Fibroblast of skin of left quadriceps (primary cell): ENCODE measurements at regions not wholly inside any gene's neighbourhood (a gene's known extent, or its start where the extent isn't known, plus 50 kb on each side); places are given as distances from the start of the nearest gene placed in this dataset.

ENCODE experiments used
- DNase-seq, 2 experiments: peaks; one replicate each; pipeline ENCODE4 v3.0.0-alpha.2; 2013; ENCODE audit warnings: low read depth in 2 of 2

GRCh38 chr3:115325539-115325938 lies 178.5 kb upstream of the ZBTB20 start:
- peak in 1 of 2 experiments; percentile 11 for DNase-seq

GRCh38 chr3:115330430-115330829 lies 183.3 kb upstream of the ZBTB20 start:
- peak; percentile 62 to 70 for DNase-seq

- no peak for DNase-seq
Observed at GRCh38 chr3:115332998-115333397, 185.9 kb upstream of the ZBTB20 start.

- no peak for DNase-seq
Observed at GRCh38 chr3:115336836-115337235, 189.7 kb upstream of the ZBTB20 start.

- DNase-seq = no peak
Observed at GRCh38 chr3:115340586-115340985, 193.5 kb upstream of the ZBTB20 start.

GRCh38 chr3:115341208-115341607 lies 194.1 kb upstream of the ZBTB20 start:
- DNase-seq = peak in 1 of 2 experiments; percentile 56

- DNase-seq = no peak
Observed at GRCh38 chr3:115347737-115348136, 200.6 kb upstream of the ZBTB20 start.

GRCh38 chr3:115348412-115348811 lies 201.3 kb upstream of the ZBTB20 start:
- DNase-seq = no peak

GRCh38 chr3:115348951-115349745 lies 202.1 kb upstream of the ZBTB20 start:
- DNase-seq = no peak

GRCh38 chr3:115350606-115351005 lies 203.5 kb upstream of the ZBTB20 start:
- no peak for DNase-seq

GRCh38 chr3:115351193-115351592 lies 204.1 kb upstream of the ZBTB20 start:
- no peak for DNase-seq

- no peak for DNase-seq
Observed at GRCh38 chr3:115354010-115354409, 206.9 kb upstream of the ZBTB20 start.

- DNase-seq = no peak
Observed at GRCh38 chr3:115357456-115357855, 210.4 kb upstream of the ZBTB20 start.

GRCh38 chr3:115359536-115359935 lies 212.4 kb upstream of the ZBTB20 start:
- no peak for DNase-seq

- DNase-seq = no peak
Observed at GRCh38 chr3:115361806-115362205, 214.7 kb upstream of the ZBTB20 start.

GRCh38 chr3:115363071-115363470 lies 216.0 kb upstream of the ZBTB20 start:
- no peak for DNase-seq

- DNase-seq = no peak
Observed at GRCh38 chr3:115369021-115369420, 221.9 kb upstream of the ZBTB20 start.

- no peak for DNase-seq
Observed at GRCh38 chr3:115375362-115375761, 228.3 kb upstream of the ZBTB20 start.

GRCh38 chr3:115380883-115381572 lies 233.9 kb upstream of the ZBTB20 start:
- no peak for DNase-seq

- no peak for DNase-seq
Observed at GRCh38 chr3:115381573-115381912, 234.5 kb upstream of the ZBTB20 start.

- DNase-seq = no peak
Observed at GRCh38 chr3:115381931-115382330, 234.8 kb upstream of the ZBTB20 start.

- DNase-seq = no peak
Observed at GRCh38 chr3:115384381-115384780, 237.3 kb upstream of the ZBTB20 start.
